ENCODE measurements at regions not wholly inside any gene's neighbourhood (a gene's known extent, or its start where the extent isn't known, plus 50 kb on each side); places are given as distances from the start of the nearest gene placed in this dataset.

DNA sequence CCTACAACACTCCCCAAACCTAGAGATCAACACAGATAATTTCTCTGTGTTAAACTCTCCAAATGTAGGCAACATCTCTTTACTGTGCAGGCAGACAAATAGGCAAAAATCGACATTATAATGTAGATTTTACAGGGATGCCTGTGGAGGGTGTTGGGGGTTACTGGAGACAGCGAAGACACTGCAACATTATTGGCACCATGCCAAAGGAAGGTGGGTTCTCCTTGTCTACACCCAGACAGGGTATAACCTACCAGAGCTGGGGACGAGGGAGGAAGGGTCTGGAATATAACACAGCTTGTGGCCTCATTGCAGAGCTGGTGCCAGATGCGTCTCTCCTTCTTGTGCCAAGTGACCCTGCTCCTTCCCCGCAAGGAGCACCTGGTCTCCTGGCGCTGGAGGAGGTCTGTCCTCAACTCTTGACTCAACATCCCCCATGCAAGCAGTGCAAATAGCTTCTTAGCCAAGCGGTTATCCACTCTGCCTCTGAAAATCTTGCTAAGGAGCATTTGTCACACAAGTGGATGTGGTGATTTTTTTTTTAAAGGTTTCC lies 404.0 kb downstream of the PRDM2 start:
- H3K27me3 ChIP-seq (ENCODE audit: control insufficient read depth in 1 of 2, insufficient read depth in 2 of 2, low read length in 2 of 2) = no peaks in the 10 kb centered on the region
- TF ChIP-seq LCORL (IDR thresholded peaks at IDR 0.05) (peak; percentile 79; the same call in 1 of the 2 replicates), LCORL (CRISPR knock-in tag; IDR thresholded peaks at IDR 0.05) (no peak), ZNF577 (CRISPR knock-in tag; IDR thresholded peaks at IDR 0.05; ENCODE audit: borderline replicate concordance, low read depth) (no peak)
- H3K9me3 ChIP-seq (ENCODE audit: low read length) = no peaks in the 10 kb centered on the region; the same call in 1 of the 2 replicates
- ATAC-seq = no peak
- no peaks in the 10 kb centered on the region for H3K4me1 ChIP-seq (ENCODE audit: insufficient read depth, low read length)
- H4K20me1 ChIP-seq (ENCODE audit: insufficient read depth, low read length) = no peaks in the 10 kb centered on the region
- intact Hi-C loops (cut with micrococcal nuclease; ENCODE audit: unreplicated experiment) = no loop called here
- ChIA-PET POLR2A (no interaction called here), CTCF (ENCODE audit: low intra/inter-chr PET ratio, low total read pairs) (no interaction called here)
- no peak for DNase-seq (ENCODE audit: low spot score)
- no peak overlapping the region for H3K9ac ChIP-seq (ENCODE audit: insufficient read depth, low read depth, low read length)
- no peak overlapping the region for H2AFZ ChIP-seq (ENCODE audit: low read length)
- in situ Hi-C loops (cut with HindIII; ENCODE audit: extremely low pct_ligation_motif_present, low pct_unique_long_range_greater_than_20kb) = no loop called here
- no peaks in the 10 kb centered on the region for H3K36me3 ChIP-seq (replicated peaks in 1 of 2; ENCODE audit: control insufficient read depth in 1 of 2, insufficient read depth in 2 of 2, low read length in 2 of 2)
- H3K27ac ChIP-seq (ENCODE audit: extremely low read length, insufficient read depth, low read length) = no peak overlapping the region
- H3K79me2 ChIP-seq (ENCODE audit: insufficient read depth, low read length) = no peaks in the 10 kb centered on the region
- FAIRE-seq = no peak
- H3K4me3 ChIP-seq (replicated peaks in 1 of 3; ENCODE audit: insufficient read depth in 1 of 3, low read depth in 2 of 3, low read length in 3 of 3) = no peak overlapping the region
- WGBS (ENCODE audit: low lambda C conversion rate) = 48% methylated on average over 3 of the region's 7 CpGs
- no peak overlapping the region for H3K4me2 ChIP-seq (ENCODE audit: low read depth, low read length)
- no TSS peak for BruUV-seq (replicated peaks)

DNA sequence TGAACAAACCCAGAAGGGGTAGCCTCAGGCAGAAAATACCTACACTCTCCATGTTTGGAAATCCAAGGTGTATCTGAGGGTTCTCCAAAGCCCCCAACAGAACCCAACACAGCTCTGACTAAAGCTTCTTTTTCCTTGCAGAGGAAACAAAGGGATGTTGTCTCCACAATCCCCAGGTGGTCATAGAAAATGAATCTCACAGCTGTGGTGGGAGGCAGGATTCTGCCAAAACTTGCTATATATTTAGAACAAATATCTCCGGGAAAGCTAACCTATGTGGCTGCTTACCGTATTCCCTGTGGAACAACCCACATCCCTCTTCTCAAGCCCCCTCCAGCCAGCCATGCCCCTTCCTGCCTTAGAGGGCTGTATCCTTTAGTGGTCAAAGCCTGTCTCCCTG lies 406.1 kb downstream of the PRDM2 start:
- FAIRE-seq (no peak), ATAC-seq (no peak), DNase-seq (ENCODE audit: low spot score) (no peak)
- Histone ChIP-seq H3K4me3 (replicated peaks in 1 of 3; ENCODE audit: insufficient read depth in 1 of 3, low read depth in 2 of 3, low read length in 3 of 3) (no peak overlapping the region), H4K20me1 (ENCODE audit: insufficient read depth, low read length) (no peaks in the 10 kb centered on the region), H3K9ac (ENCODE audit: insufficient read depth, low read depth, low read length) (no peak overlapping the region), H3K9me3 (ENCODE audit: low read length) (no peaks in the 10 kb centered on the region; the same call in 1 of the 2 replicates), H3K4me1 (ENCODE audit: insufficient read depth, low read length) (no peaks in the 10 kb centered on the region), H3K79me2 (ENCODE audit: insufficient read depth, low read length) (no peaks in the 10 kb centered on the region), H2AFZ (ENCODE audit: low read length) (no peak overlapping the region), H3K27ac (ENCODE audit: extremely low read length, insufficient read depth, low read length) (no peak overlapping the region), H3K27me3 (ENCODE audit: control insufficient read depth in 1 of 2, insufficient read depth in 2 of 2, low read length in 2 of 2) (no peaks in the 10 kb centered on the region), H3K4me2 (ENCODE audit: low read depth, low read length) (no peak overlapping the region), H3K36me3 (replicated peaks in 1 of 2; ENCODE audit: control insufficient read depth in 1 of 2, insufficient read depth in 2 of 2, low read length in 2 of 2) (no peaks in the 10 kb centered on the region)
- POLR2A ChIA-PET = no interaction called here
- in situ Hi-C loops (cut with HindIII; ENCODE audit: extremely low pct_ligation_motif_present, low pct_unique_long_range_greater_than_20kb) (no loop called here), intact Hi-C loops (cut with micrococcal nuclease; ENCODE audit: unreplicated experiment) (no loop called here)
- 29% methylated on average over 2 of the region's 2 CpGs for WGBS (ENCODE audit: low lambda C conversion rate)
- CTCF ChIA-PET (ENCODE audit: low intra/inter-chr PET ratio, low total read pairs) = no interaction called here
- BruUV-seq (replicated peaks) = no TSS peak
- TF ChIP-seq HOXA9 (CRISPR knock-in tag; IDR thresholded peaks at IDR 0.05; ENCODE audit: borderline replicate concordance) (no peak), TCF7 (IDR thresholded peaks at IDR 0.05; ENCODE audit: low read depth) (no peak), ZNF577 (CRISPR knock-in tag; IDR thresholded peaks at IDR 0.05; ENCODE audit: borderline replicate concordance, low read depth) (no peak), ZNF263 (CRISPR knock-in tag; IDR thresholded peaks at IDR 0.05) (no peak), MTF2 (CRISPR knock-in tag; IDR thresholded peaks at IDR 0.05; ENCODE audit: borderline replicate concordance) (no peak), TOPORS (CRISPR knock-in tag; IDR thresholded peaks at IDR 0.05) (no peak)
- TF ChIP-seq, protein P1, sequence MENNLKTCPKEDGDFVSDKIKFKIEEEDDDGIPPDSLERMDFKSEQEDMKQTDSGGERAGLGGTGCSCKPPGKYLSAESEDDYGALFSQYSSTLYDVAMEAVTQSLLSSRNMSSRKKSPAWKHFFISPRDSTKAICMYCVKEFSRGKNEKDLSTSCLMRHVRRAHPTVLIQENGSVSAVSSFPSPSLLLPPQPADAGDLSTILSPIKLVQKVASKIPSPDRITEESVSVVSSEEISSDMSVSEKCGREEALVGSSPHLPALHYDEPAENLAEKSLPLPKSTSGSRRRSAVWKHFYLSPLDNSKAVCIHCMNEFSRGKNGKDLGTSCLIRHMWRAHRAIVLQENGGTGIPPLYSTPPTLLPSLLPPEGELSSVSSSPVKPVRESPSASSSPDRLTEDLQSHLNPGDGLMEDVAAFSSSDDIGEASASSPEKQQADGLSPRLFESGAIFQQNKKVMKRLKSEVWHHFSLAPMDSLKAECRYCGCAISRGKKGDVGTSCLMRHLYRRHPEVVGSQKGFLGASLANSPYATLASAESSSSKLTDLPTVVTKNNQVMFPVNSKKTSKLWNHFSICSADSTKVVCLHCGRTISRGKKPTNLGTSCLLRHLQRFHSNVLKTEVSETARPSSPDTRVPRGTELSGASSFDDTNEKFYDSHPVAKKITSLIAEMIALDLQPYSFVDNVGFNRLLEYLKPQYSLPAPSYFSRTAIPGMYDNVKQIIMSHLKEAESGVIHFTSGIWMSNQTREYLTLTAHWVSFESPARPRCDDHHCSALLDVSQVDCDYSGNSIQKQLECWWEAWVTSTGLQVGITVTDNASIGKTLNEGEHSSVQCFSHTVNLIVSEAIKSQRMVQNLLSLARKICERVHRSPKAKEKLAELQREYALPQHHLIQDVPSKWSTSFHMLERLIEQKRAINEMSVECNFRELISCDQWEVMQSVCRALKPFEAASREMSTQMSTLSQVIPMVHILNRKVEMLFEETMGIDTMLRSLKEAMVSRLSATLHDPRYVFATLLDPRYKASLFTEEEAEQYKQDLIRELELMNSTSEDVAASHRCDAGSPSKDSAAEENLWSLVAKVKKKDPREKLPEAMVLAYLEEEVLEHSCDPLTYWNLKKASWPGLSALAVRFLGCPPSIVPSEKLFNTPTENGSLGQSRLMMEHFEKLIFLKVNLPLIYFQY (CRISPR knock-in tag; IDR thresholded peaks at IDR 0.05; ENCODE audit: borderline replicate concordance) = no peak
- TF ChIP-seq, protein P2, sequence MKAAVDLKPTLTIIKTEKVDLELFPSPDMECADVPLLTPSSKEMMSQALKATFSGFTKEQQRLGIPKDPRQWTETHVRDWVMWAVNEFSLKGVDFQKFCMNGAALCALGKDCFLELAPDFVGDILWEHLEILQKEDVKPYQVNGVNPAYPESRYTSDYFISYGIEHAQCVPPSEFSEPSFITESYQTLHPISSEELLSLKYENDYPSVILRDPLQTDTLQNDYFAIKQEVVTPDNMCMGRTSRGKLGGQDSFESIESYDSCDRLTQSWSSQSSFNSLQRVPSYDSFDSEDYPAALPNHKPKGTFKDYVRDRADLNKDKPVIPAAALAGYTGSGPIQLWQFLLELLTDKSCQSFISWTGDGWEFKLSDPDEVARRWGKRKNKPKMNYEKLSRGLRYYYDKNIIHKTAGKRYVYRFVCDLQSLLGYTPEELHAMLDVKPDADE (CRISPR knock-in tag; IDR thresholded peaks at IDR 0.05) = no peak
- TF ChIP-seq, protein P3, sequence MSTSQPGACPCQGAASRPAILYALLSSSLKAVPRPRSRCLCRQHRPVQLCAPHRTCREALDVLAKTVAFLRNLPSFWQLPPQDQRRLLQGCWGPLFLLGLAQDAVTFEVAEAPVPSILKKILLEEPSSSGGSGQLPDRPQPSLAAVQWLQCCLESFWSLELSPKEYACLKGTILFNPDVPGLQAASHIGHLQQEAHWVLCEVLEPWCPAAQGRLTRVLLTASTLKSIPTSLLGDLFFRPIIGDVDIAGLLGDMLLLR (CRISPR knock-in tag; IDR thresholded peaks at IDR 0.05) = no peak
- TF ChIP-seq, protein P4, sequence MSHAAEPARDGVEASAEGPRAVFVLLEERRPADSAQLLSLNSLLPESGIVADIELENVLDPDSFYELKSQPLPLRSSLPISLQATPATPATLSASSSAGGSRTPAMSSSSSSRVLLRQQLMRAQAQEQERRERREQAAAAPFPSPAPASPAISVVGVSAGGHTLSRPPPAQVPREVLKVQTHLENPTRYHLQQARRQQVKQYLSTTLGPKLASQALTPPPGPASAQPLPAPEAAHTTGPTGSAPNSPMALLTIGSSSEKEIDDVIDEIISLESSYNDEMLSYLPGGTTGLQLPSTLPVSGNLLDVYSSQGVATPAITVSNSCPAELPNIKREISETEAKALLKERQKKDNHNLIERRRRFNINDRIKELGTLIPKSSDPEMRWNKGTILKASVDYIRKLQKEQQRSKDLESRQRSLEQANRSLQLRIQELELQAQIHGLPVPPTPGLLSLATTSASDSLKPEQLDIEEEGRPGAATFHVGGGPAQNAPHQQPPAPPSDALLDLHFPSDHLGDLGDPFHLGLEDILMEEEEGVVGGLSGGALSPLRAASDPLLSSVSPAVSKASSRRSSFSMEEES (CRISPR knock-in tag; IDR thresholded peaks at IDR 0.05) = no peak
